Inflammatory macrophage treated with lipopolysaccharide for 4 hours (primary cell): ENCODE measurements at regions not wholly inside any gene's neighbourhood (a gene's known extent, or its start where the extent isn't known, plus 50 kb on each side); places are given as distances from the start of the nearest gene placed in this dataset.

Experiments used
- DNase-seq: peaks from one replicate; pipeline ENCODE4 v3.0.0-alpha.2; 2020

DNA sequence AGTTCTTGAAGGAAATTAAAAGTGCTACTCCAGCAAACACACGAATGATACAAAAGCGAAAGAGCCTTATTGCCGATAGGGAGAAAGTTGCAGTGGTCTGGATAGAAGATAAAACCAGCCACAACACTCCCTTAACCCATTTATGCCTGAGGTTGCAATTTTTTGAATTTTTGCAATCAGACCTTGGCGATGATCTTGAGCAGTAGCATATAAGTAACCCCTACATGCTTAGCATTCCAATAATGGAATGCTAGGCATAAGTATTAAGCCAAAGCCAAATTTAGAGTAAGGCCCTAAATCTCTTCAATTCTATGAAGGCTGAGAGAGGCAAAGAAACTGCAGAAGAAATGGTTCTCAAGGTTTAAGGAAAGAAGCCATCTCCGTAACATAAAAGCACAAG is 153.5 kb downstream of the SLC28A3 start:
- DNase-seq = no peak

DNA sequence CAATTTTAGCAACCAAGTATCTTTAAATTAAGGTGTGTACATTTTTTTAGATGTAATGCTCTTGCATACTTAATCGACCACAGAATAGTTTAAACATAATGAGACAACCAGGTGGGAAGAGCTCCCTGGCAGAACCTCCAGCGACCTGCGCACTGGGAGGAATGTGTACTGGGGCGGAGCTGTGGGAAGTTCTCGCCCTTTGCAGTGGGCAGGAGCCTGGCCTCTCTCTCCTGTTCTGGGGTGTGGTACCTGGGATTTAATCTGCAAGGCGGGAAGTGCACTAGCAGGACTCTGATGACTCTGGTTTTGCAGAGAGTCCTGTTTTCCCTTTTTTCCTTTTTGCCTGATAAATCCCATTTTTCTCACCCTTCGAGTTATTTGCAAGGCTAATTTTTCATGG is 150.7 kb downstream of the SLC28A3 start:
- no peak for DNase-seq

DNA sequence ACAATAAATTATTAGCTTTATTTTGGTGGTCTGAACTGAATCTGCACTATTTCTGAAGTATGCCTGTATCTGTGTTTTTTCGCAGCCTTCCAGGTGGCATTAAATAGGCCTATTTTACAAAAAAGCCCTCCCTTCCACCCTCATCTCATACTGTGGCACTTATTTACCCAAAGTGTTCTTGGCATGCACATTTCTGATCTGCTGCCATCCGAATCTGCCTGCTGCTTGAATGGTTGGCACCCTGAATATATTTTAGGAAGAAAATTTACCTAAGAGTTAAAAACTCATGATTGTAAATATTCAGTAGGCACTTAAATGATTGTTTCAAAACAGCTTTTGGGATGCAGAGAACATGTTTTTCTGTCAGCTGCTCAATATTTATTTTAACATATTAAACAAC is 150.1 kb downstream of the SLC28A3 start:
- no peak for DNase-seq

DNA sequence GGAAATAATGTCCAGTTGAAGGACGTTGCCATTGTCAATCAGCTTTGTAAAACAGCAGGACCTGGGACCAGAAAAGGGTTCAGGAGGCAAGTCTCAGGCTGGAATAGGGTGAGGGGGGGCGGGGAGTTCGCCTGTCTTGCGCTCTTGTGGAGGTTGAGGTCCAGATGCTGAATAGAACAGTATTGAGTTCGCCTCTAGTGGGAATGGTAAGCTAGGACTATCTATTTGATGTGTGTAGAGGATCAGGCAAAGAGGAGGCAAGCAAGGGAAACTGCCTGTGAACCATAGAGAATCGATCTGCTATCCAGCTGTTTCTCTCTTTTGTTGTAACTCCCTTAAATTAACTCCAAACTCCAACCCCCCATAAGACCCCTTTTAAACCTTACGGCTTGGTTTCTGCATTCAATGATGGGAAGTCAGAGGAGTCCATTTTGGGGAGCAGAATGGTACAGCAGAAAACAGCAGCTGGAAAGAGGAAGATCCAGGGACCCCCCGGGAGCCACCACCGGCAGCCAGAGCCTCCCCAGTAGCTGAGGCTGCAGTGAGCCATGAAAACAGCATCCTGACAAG is 133.7 kb downstream of the SLC28A3 start:
- no peak for DNase-seq

DNA sequence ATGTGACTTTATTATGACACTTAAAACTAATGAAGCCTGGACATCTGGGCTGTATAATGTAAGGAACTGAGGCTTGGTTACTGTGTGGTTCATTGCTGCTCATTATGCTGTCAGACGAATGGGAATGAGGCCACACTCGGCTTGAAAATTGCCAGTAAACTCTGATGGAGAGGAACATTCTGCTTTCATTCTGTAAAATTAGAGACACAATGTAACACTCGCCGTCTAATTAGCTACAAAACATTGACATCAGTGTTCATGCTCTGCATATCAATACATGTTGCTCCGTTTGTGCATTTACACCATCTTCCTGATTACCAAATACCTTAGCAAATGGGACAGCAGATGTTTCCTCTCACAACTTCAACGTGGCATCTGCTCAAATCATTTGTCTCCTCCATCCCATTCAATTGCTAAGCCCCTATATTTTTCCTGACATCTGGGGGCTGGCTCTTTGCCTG is 133.0 kb downstream of the SLC28A3 start:
- DNase-seq = no peak

DNA sequence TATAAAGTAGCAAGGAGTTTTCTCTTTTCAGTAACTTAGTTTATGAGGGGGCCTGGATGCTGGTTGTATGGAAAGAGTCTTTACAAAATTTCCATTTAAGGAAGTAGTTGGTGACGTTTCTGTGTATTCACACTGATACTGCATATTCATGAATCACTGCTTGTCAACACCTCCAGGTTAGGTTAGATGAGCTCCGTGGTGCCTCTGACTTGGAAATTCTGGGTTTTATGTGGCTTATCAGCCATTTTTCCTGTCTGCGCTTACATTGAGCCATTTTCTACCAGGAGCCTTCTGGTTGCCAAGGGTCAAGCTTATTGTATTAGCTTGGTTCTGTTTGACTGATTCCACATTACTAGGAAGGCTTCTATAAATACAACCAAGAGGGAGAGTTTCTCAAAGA is 128.3 kb downstream of the SLC28A3 start:
- DNase-seq = no peak

DNA sequence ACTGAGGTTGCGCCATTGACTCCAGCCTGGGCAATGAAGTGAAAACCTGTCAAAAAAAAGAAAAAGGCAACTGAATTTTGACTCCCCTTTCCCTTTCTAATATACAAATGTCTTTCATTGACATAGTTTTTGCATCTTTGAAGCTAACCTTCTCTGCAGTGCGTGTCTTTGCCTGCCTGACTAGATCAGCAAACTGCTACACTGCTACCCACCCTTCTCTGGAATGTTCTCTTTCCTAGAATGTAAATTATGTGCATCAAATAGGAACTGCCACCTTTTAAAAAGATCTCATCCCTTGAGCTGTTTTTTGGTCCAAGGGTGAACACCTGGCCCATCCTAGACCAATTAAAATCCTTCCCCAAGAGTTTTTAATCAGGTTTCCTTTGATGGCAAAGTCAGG is 127.6 kb downstream of the SLC28A3 start:
- no peak for DNase-seq

DNA sequence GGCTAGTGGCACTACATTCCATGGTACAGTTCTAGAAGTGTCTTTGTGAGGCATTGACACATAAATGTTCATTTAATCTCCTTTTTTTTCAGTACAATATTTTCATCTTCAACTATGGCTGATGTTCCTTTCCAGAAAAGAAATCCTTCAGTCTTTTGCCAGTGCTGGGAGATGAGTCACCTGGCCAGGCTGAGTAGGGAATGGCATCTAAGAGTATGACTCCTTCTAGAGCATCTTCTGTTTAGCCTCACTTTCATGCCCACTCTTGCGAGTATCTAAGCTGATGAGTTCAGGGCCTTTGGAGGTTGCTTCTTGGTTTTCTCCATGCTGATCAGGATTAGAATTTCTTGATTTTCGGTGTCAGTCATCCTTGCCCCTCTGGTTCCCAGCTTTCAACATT is 124.4 kb downstream of the SLC28A3 start:
- DNase-seq = no peak

DNA sequence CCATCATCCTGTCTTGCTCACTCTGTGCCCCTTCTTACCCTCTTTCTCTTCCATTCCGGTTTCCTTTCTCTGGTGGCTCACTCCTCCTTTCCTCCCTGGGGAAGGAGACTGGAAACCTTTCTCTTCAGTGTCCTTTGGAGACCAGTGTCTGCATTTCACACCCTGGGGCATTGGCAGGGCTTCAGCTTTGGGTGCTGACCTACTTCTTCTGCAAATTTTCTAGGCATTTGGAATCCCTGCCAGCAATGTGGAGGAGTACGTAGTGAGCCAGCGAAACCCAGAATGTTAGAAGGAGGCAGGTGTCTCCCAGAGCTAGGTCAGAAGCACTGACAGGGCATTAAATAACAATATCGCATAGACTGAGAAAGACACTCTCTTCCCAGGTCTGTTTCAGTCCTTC is 122.2 kb downstream of the SLC28A3 start:
- DNase-seq = no peak

DNA sequence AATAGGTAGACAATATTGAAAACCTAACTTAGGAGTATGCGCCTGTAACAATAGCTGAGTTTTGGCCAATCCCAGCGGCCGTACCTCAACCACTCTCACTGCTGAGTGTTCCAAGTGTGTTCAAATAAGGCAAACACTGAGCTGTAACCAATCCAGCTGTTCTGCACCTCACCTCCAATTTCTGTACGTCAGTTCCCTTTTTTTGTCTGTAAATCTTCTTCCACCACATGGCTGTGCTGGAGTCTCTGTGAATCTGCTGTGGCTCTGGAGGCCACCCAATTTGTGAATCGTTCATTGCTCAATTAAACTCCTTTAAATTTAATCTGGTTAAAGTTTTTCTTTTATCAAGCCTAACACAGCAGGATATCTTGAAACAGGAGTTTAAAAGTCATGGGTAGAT is 116.3 kb downstream of the SLC28A3 start:
- DNase-seq = no peak
